IMR-90 (cell line): ENCODE measurements at regions not wholly inside any gene's neighbourhood (a gene's known extent, or its start where the extent isn't known, plus 50 kb on each side); places are given as distances from the start of the nearest gene placed in this dataset.
"Not testable (repeated sequence)": the region's sequence is repeated elsewhere in the genome, so short reads cannot be mapped to it uniquely, and the experiment has no call there.

Experiments used
- ATAC-seq: fragments of 200-7000 bp; cut with Tn5 transposase; 2 replicates; pipeline ENCODE4 v1.9.1; 2020; ENCODE audit warnings: low read depth, mild to moderate bottlenecking, moderate library complexity
- BruUV-seq: library from RNA; stranded (reverse); fragments of 400-500 nt; replicated peaks from 2 replicates; lab custom pipeline; 2021; lab: Mats Ljungman, UMichigan
- CTCF ChIA-PET: fragments of 300-600 bp; formaldehyde crosslinking; extraction: SDS; loops from one replicate; lab custom pipeline; 2021; ENCODE audit warnings: antibody characterized with exemption; lab: Yijun Ruan, JAX
- POLR2A ChIA-PET: fragments of 300-600 bp; sonication (Branson Sonifier 250); formaldehyde crosslinking; loops from one replicate; lab custom pipeline; 2022; ENCODE audit warnings: antibody characterized with exemption; ENCODE audit not compliant: unreplicated experiment; lab: Charles Lee
- DNase-seq: peaks from one replicate; pipeline ENCODE4 v3.0.0; 2013
- H2AFZ ChIP-seq: replicated peaks from 2 replicates; pipeline ENCODE3; 2013; ENCODE audit warnings: low read length, mild to moderate bottlenecking; ENCODE audit not compliant: poor library complexity
- H2AK5ac ChIP-seq: 2 replicates; pipeline ENCODE4 v1.6.1; 2013; ENCODE audit warnings: low read depth, low read length, inconsistent platforms
- H2AK9ac ChIP-seq: replicated peaks from 2 replicates; pipeline ENCODE3; 2013; ENCODE audit warnings: mild to moderate bottlenecking, low read depth, low read length, moderate library complexity; ENCODE audit not compliant: poor library complexity
- H2BK120ac ChIP-seq: 2 replicates; pipeline ENCODE4 v1.6.1; 2013; ENCODE audit warnings: low read depth, low read length, inconsistent platforms
- H2BK15ac ChIP-seq: 3 replicates; pipeline ENCODE4 v1.6.1; 2013; ENCODE audit warnings: low read depth, low read length, inconsistent platforms
- H2BK20ac ChIP-seq: 2 replicates; pipeline ENCODE4 v1.6.1; 2013; ENCODE audit warnings: low read depth, mild to moderate bottlenecking, inconsistent platforms, low read length, moderate library complexity
- H2BK5ac ChIP-seq: 2 replicates; pipeline ENCODE4 v1.6.1; 2013; ENCODE audit warnings: mild to moderate bottlenecking, low read depth, low read length, inconsistent platforms; ENCODE audit not compliant: poor library complexity, severe bottlenecking
- H3K14ac ChIP-seq: replicated peaks from 2 replicates; pipeline ENCODE4 v1.6.1; 2013; ENCODE audit warnings: low read depth, low read length, inconsistent platforms
- H3K18ac ChIP-seq: 2 replicates; pipeline ENCODE4 v1.6.1; 2013; ENCODE audit warnings: low read depth, low read length, control low read depth
- H3K23ac ChIP-seq: 2 replicates; pipeline ENCODE4 v1.6.1; 2013; ENCODE audit warnings: low read depth, low read length, inconsistent platforms
- H3K27ac ChIP-seq: 2 replicates; pipeline ENCODE4 v1.5.1; 2013; ENCODE audit warnings: mild to moderate bottlenecking, control low read depth, low read length; ENCODE audit not compliant: insufficient read depth
- H3K27me3 ChIP-seq: 2 replicates; pipeline ENCODE4 v1.6.1; 2013; ENCODE audit warnings: low read length; ENCODE audit not compliant: control insufficient read depth, insufficient read depth
- H3K36me3 ChIP-seq: 2 replicates; pipeline ENCODE4 v1.6.1; 2013; ENCODE audit warnings: low read length, mixed read lengths; ENCODE audit not compliant: control insufficient read depth, insufficient read depth
- H3K4ac ChIP-seq: 2 replicates; pipeline ENCODE4 v1.6.1; 2013; ENCODE audit warnings: low read depth, low read length, inconsistent platforms
- H3K4me1 ChIP-seq: 2 replicates; pipeline ENCODE4 v1.6.1; 2013; ENCODE audit warnings: low read length, mixed read lengths; ENCODE audit not compliant: control insufficient read depth, insufficient read depth
- H3K4me2 ChIP-seq: 2 replicates; pipeline ENCODE4 v1.6.1; 2013; ENCODE audit warnings: low read depth, mild to moderate bottlenecking, control low read depth, low read length, moderate library complexity
- H3K4me3 ChIP-seq: 2 replicates; pipeline ENCODE4 v1.5.1; 2013; ENCODE audit warnings: low read depth, mild to moderate bottlenecking, control low read depth, low read length, moderate library complexity; ENCODE audit not compliant: insufficient read depth
- H3K56ac ChIP-seq: 2 replicates; pipeline ENCODE4 v1.6.1; 2013; ENCODE audit warnings: low read length, inconsistent platforms; ENCODE audit not compliant: insufficient read depth; ENCODE audit errors: extremely low read depth
- H3K79me1 ChIP-seq, 2 experiments: 2 replicates each; pipeline ENCODE4 v1.6.1; 2013; ENCODE audit warnings: low read length in 2 of 2, inconsistent platforms in 1 of 2, low read depth in 1 of 2
- H3K9ac ChIP-seq: 2 replicates; pipeline ENCODE4 v1.6.1; 2013; ENCODE audit warnings: low read depth, low read length, control low read depth
- H3K9me1 ChIP-seq: 2 replicates; pipeline ENCODE4 v1.6.1; 2013; ENCODE audit warnings: low read length, inconsistent platforms; ENCODE audit not compliant: insufficient read depth
- H3K9me3 ChIP-seq: 2 replicates; pipeline ENCODE4 v1.6.1; 2013; ENCODE audit warnings: low read length; ENCODE audit not compliant: control insufficient read depth, insufficient read depth
- H4K20me1 ChIP-seq: 2 replicates; pipeline ENCODE4 v1.6.1; 2013; ENCODE audit warnings: low read length, inconsistent platforms; ENCODE audit not compliant: insufficient read depth
- H4K5ac ChIP-seq: 2 replicates; pipeline ENCODE4 v1.6.1; 2013; ENCODE audit warnings: mild to moderate bottlenecking, low read depth, low read length, control low read depth
- H4K8ac ChIP-seq, 2 experiments: 2 replicates each; pipeline ENCODE4 v1.6.1; 2013; ENCODE audit warnings: low read depth in 2 of 2, low read length in 2 of 2, control low read depth in 1 of 2, inconsistent platforms in 1 of 2
- H4K91ac ChIP-seq: 2 replicates; pipeline ENCODE4 v1.6.1; 2013; ENCODE audit warnings: low read depth, low read length, inconsistent platforms; ENCODE audit not compliant: insufficient read depth
- WGBS, 2 experiments: methylation state at CpG; one replicate each; pipeline versions ENCODE4 v1.1.5 to v1.1.7; 2013; ENCODE audit warnings: missing lambda C conversion rate in 2 of 2; ENCODE audit not compliant: insufficient read length in 1 of 2; ENCODE audit errors: extremely low coverage in 2 of 2; 5-methylcytosine and 5-hydroxymethylcytosine counted together
- dilution Hi-C: fragments of 300-500 bp; cut with HindIII; formaldehyde crosslinking; loops from one replicate; pipeline ENCODE4 v1.14.3; 2018; ENCODE audit warnings: low sequenced_read_pairs; ENCODE audit not compliant: unreplicated experiment
- in situ Hi-C: fragments of 300-500 bp; cut with MboI; formaldehyde crosslinking; loops from 3 replicates; pipeline ENCODE4 v1.14.3; 2019; ENCODE audit warnings: low sequenced_read_pairs, inconsistent platforms, mixed read lengths
- intact Hi-C: fragments of 100-400 bp; cut with micrococcal nuclease; formaldehyde crosslinking; loops from 2 replicates; pipeline ENCODE4 v1.10.0; 2022

DNA sequence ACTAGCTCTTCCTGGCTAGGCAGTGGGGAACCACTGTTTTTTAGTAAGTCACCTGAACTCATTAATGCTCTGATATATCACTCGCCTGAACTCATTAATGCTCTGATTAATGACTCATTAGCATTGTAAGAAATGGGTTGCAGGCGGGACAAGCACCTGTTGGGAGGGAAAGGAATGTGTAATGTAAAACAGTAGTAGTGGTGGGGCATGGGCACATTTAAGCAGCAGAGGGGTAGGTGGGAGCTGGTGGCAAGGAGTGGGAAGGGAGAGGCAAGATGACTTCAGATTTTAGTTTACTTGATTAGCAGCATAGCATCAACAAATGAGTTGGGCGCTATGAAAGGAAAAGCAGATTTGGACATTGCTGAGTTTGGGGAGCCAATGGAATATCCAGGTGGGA is 68.2 kb downstream of the SYT15B start:
- H2BK120ac ChIP-seq, H3K14ac ChIP-seq, H3K27ac ChIP-seq, ATAC-seq, H2BK5ac ChIP-seq, intact Hi-C loops, H3K79me1 ChIP-seq, H2BK15ac ChIP-seq, H4K91ac ChIP-seq, H3K4me1 ChIP-seq, H4K20me1 ChIP-seq, H2AK9ac ChIP-seq, in situ Hi-C loops, POLR2A ChIA-PET, H3K56ac ChIP-seq, H2BK20ac ChIP-seq, H3K9me1 ChIP-seq, H3K9ac ChIP-seq, H3K36me3 ChIP-seq, dilution Hi-C loops, H3K23ac ChIP-seq, H3K4me3 ChIP-seq, BruUV-seq, H2AK5ac ChIP-seq, H2AFZ ChIP-seq, H4K5ac ChIP-seq, H4K8ac ChIP-seq, H3K18ac ChIP-seq, H3K9me3 ChIP-seq, H3K27me3 ChIP-seq, DNase-seq, H3K4me2 ChIP-seq, CTCF ChIA-PET, H3K4ac ChIP-seq: not testable (repeated sequence)
- no CpG with 5 or more reads among the region's 3 CpGs for WGBS, 2 experiments

DNA sequence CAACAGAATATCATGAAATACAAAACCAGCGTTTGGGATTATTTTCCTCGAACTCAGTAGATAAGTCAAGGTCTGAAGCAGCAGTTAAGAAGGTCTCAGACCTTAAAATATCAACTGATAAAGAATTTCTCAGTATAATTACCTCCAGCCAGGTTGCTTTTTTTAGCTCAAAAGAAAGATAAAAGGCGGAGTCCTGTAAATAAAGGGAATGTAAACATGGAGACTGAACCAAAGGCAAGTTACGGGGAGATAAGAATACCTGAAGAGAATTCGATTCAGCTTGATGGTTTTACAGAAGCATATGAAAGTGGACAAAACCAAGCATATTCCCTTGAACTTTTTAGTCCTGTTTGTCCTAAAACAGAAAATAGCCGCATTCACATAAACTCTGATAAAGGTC is 73.1 kb downstream of the SYT15B start:
- H3K4me3 ChIP-seq, H3K36me3 ChIP-seq, H2BK5ac ChIP-seq, dilution Hi-C loops, H3K4me2 ChIP-seq, H3K9me1 ChIP-seq, H3K4ac ChIP-seq, in situ Hi-C loops, H4K5ac ChIP-seq, H3K56ac ChIP-seq, ATAC-seq, H2BK15ac ChIP-seq, H2AK9ac ChIP-seq, H2BK20ac ChIP-seq, H2AFZ ChIP-seq, H3K14ac ChIP-seq, H3K27ac ChIP-seq, BruUV-seq, H2AK5ac ChIP-seq, intact Hi-C loops, H3K27me3 ChIP-seq, H3K23ac ChIP-seq, POLR2A ChIA-PET, H4K91ac ChIP-seq, H3K9me3 ChIP-seq, H3K18ac ChIP-seq, CTCF ChIA-PET, H3K4me1 ChIP-seq, H4K8ac ChIP-seq, H3K79me1 ChIP-seq, H3K9ac ChIP-seq, H2BK120ac ChIP-seq, DNase-seq, H4K20me1 ChIP-seq: not testable (repeated sequence)
- no CpG with 5 or more reads among the region's 6 CpGs for WGBS, 2 experiments
